Activated T-cell treated with anti-CD3 and anti-CD28 coated beads for 1 hour (primary cell): ENCODE measurements at regions not wholly inside any gene's neighbourhood (a gene's known extent, or its start where the extent isn't known, plus 50 kb on each side); places are given as distances from the start of the nearest gene placed in this dataset.

Source experiments
- DNase-seq: peaks from one replicate; pipeline ENCODE4 v3.0.0-alpha.2; 2020; ENCODE audit warnings: low read depth

DNA sequence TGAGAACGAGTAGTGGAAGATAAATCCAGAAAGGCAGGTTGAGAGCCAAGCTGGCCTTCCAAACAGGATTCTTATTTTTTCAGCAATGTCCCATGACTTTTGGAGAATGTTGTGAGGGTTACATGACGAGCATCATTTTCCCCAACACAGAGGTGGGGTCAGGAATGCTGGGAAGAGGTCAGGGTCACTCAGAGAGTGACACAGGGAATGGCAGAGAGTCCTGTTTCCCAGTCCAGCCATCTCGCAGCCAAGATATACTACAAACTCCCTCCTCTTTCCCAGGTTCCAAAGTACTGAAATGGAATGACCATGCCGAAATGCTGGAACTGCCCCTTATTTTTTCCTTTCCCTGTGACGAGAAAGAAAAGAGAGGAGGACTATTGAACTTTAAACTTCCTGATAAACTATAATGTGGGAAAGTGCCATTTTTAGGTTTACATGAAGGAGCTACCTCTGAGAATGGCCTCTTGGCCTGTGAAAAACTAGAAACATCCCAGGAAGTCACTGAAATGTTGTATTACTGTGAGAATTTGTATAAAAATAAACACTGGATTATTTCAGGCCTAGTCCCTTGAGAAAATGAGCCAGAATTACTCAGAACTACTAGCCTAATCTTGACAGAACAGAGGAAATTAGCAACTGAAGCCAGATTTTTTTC, 420.4 kb downstream of the CETN3 start:
- no peak for DNase-seq

DNA sequence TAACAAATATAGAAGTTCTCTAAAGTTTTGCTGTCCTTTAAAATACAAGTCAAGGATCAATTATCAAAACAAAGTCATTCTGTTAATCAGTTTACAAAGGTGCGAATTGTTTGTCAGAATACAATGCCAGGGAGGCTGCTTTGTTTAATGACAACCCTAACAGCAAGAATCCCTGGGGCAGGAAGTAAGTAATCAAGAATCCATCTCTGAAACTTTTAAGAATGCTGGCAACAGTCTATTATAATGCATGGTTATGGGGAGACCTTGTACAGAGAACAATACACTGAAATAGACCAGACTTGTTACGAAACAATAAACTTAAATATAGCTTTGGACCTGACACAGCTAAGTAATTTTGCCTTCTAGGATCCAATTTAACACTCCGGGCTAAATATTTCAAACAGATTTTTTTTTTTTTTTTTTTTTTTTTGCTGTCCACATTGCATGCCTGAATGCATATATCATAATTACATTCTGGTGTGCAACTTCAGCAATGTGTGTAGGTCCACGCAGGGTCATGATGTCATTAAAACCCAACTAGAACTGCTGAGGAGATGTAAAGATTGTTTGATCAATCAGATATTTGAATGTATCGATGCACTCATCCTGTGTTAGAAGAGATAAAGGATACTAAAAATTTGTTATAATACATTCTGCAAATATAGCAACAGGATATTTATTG, 421.3 kb downstream of the CETN3 start:
- DNase-seq = no peak

- no peak for DNase-seq
Measured at GRCh38 chr5:89983216-89983615, 426.3 kb downstream of the CETN3 start.

DNA sequence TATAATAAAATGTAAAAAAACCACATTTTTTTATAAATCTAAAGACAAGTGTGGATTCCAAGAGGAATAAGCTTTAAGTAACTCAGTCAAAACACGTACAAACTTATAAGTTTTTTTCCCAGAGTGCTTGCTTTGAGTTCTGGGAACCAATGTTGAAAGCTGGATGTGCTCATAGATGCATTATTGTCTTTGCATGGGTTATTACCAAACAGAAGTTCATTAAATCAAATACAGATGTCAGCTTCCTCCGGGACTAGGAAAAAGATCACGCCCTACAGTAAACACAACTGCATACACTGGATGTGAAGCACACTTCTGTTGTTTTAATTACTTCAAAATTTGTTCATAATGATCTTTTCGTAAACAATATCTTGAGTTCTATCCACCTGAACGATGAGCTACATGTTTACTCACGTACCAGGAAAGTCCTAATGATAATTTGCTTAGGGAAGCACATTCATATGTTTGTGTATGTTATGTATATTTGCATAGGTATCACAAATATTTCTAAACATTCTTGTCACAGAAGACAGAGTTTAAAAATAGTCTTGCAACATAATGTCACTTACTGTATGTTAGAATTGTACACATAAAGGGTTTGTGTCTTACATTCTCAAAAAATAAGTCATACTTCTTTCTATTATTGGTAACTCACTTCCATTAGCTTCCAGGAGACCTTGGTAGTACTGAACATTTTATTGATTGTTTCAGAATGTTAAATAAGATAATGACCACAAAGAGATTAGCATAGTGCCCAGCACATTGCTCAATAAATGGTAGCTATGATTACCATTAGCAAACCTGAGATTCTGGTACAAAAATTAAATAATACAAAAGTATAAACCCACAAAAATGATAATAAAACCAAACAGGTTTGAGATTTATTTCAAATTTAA, 427.4 kb downstream of the CETN3 start:
- DNase-seq = no peak

GRCh38 chr5:89981021-89981420, 428.5 kb downstream of the CETN3 start:
- no peak for DNase-seq

- no peak for DNase-seq
Measured at GRCh38 chr5:89973516-89973915, 436.0 kb downstream of the CETN3 start.

GRCh38 chr5:89972901-89973300, 436.7 kb downstream of the CETN3 start:
- DNase-seq = no peak

DNA sequence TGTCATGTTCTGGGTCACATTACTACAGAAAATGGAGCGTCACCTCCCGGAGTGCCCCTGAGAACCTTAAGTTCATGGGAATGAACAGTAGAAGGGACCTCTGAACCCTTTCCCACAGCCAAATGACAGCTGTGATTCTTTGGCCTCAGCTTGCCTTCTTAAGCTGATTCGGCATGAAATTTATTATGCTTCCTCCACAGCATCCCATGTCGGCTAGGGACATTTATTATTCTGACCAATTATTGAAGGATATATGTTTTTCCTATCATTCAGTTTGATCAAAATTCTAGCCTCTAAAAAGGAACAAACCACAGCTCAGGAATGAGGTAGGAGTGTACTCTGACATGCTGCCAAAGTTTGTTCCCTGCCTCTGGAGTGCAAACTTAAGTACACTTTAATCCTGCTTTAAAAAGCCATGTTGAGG, 440.6 kb downstream of the CETN3 start:
- no peak for DNase-seq

DNA sequence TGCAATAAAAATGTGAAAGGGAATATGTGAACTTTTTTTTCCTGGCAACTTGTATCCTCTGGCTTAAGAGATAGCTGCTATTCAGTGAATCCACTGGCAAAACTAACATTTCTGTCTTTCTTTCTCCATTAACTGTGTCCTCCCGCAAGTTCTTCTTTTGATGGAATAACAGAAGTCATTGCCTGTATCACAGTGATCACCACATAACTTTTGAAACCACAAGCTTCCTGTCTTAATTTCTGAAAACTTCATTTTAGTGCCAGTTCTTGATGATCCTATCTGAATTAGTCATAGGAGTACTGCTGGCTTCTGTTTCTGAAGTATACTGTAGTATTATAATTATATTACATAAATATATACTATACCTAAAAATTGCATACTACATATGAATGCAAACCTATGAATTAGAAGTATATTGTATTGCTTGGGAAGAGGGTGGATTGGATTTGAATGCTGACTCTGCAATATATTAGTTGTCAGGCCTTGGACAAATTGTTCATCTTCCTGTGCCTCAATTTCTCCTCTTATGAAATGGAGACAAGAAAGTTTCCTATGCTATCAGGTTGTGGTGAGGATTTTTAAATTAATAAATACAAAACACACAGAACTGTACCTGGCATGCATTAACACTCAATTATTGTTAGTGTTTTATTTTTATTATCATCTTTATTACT, 441.6 kb downstream of the CETN3 start:
- DNase-seq = no peak

- no peak for DNase-seq
Measured at GRCh38 chr5:89956838-89957237, 452.7 kb downstream of the CETN3 start.

- DNase-seq = no peak
Measured at GRCh38 chr5:89954916-89955315, 454.6 kb downstream of the CETN3 start.

GRCh38 chr5:89951876-89952275, 457.7 kb downstream of the CETN3 start:
- no peak for DNase-seq

GRCh38 chr5:89950234-89950633, 459.3 kb downstream of the CETN3 start:
- DNase-seq = no peak

GRCh38 chr5:89948977-89949376, 460.6 kb downstream of the CETN3 start:
- no peak for DNase-seq

DNA sequence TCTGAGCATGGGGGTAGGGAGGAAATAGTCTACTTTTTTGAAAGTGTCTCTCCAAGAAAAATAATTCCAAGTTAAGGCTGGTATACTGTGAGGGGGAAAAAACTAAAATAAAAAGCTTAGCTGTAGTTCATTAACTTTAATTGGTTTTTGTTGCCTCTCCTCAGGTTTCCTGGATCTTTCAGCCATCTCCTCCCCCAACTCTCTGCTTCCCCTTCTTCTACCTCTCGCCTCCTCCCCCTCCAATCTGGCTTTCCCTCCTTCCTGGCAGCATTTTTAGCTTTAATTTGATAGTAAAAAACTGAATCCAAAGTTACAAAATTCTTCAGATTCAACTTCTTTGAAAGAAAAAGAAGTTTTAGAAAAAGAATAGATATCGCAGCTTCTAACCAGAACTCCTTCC, 462.6 kb downstream of the CETN3 start:
- DNase-seq = no peak

DNA sequence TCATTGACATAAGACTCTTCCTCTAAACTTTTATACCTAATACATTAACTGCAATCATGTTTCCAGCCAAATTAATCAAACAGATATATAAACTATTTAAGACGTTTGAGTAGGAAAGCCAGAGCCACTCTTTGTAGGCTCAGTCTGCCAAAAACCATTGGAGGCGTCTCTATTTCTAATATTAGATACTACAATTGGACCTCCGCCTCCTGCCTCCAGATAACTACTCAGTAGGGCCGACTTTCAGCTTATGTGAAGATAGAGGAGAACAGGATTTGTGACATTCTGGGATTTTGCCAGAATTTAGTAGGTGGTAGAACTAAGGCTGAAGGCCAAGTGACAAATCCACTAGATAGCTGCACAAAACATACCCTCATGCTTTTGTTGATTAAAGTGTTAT, 463.0 kb downstream of the CETN3 start:
- no peak for DNase-seq

DNA sequence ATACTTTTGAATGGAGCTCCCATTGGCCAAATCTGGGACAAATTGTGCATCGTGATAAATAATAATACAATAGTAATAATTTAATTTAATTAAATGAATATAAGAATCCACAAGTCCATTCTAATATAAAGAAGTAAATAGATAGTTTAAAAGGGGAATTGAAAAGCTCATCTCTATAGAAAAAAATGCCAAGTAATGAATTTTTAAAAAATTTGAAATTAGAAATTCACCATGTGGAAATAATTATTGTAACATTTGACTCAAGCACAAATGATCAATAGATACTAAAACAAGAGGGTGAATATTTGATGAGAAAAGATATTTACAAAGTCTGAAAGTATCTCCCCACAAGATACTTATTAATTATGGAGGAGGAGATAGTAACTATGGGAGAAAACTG, 467.4 kb downstream of the CETN3 start:
- no peak for DNase-seq

DNA sequence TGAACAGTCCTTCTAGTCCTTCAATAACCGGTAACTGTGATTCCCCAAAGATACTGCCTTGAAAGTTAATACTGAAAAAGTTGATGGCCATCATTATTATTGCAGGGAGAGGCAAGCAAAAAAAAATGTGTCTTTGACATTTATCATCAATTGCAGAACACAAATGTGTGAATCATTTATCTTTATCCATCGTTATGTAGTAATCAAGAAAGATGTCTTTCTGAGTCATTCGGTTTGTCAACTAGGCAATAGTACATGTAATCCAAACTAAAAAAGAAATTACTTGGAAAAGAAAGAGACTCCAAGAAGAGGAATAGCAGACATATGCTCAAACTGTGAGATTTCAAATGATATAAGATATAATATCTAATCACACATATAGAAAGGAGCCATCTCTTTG, 473.0 kb downstream of the CETN3 start:
- DNase-seq = no peak

- no peak for DNase-seq
Measured at GRCh38 chr5:89934069-89934468, 475.5 kb downstream of the CETN3 start.

- DNase-seq = no peak
Measured at GRCh38 chr5:89932771-89933181, 476.8 kb downstream of the CETN3 start.

GRCh38 chr5:89930591-89931392, 478.8 kb downstream of the CETN3 start:
- DNase-seq = no peak

- DNase-seq = no peak
Measured at GRCh38 chr5:89929834-89930233, 479.7 kb downstream of the CETN3 start.
